Right lobe of liver (tissue), 6 donors: ENCODE measurements at regions not wholly inside any gene's neighbourhood (a gene's known extent, or its start where the extent isn't known, plus 50 kb on each side); places are given as distances from the start of the nearest gene placed in this dataset.

ENCODE experiments used
- ATAC-seq, 4 donors: fragments of 200-7000 bp; cut with Tn5 transposase; one replicate each; pipeline ENCODE4 v1.9.1; 2020; ENCODE audit warnings: mild to moderate bottlenecking in 4 of 4, moderate library complexity in 4 of 4
- DNase-seq, 3 donors: peaks; one replicate each; pipeline ENCODE4 v3.0.0-alpha.2; 2020
- H3K27ac ChIP-seq, 3 donors: fragments of 200-600 bp; one replicate each; pipeline ENCODE4 v1.8.0; 2022
- H3K27me3 ChIP-seq, 2 donors: fragments of 200-600 bp; one replicate each; pipeline ENCODE4 v1.8.0; 2022
- H3K36me3 ChIP-seq, 4 donors: fragments of 200-600 bp; sonication (generic) in 1 of 4; one replicate each; pipeline versions ENCODE4 v1.5.1 to v1.8.0; 2017 to 2022; ENCODE audit warnings: control low read depth in 1 of 4
- H3K4me1 ChIP-seq, 4 donors: fragments of 200-600 bp; sonication (generic) in 1 of 4; one replicate each; pipeline versions ENCODE4 v1.5.1 to v1.8.0; 2017 to 2022; ENCODE audit warnings: control low read depth in 1 of 4
- H3K4me3 ChIP-seq, 3 donors: fragments of 200-600 bp; one replicate each; pipeline ENCODE4 v1.8.0; 2022
- H3K9me3 ChIP-seq, 4 donors: fragments of 200-600 bp; sonication (generic) in 1 of 4; one replicate each; pipeline versions ENCODE4 v1.5.1 to v1.8.0; 2017 to 2022; ENCODE audit warnings: control low read depth in 1 of 4
- POLR2A ChIP-seq: fragments of 450-650 bp; IDR thresholded peaks from one replicate; pipeline ENCODE4 v1.6.1; 2017; ENCODE audit warnings: antibody characterized with exemption, mild to moderate bottlenecking
- WGBS: methylation state at CpG from one replicate; pipeline ENCODE4 v1.1.6; 2018; ENCODE audit warnings: low coverage, low lambda C conversion rate; ENCODE audit not compliant: insufficient coverage; ENCODE audit errors: missing lambda C conversion rate; 5-methylcytosine and 5-hydroxymethylcytosine counted together
- intact Hi-C, 2 donors: fragments of 100-400 bp; cut with DNase I; formaldehyde crosslinking; loops; one replicate each; pipeline versions ENCODE4 v1.11.2 to v1.14.1; 2022
- TF ChIP-seq, protein P1 (sequence below), 4 donors: fragments of 200-600 bp in 3 of 4; fragments of 450-650 bp in 1 of 4; IDR thresholded peaks; one replicate each; pipeline versions ENCODE4 v1.5.1 to v1.8.0; 2016 to 2022; ENCODE audit warnings: antibody characterized with exemption in 4 of 4, mild to moderate bottlenecking in 2 of 4
- donor health status: DM: no; HTN: yes; CAD: no.
- donor health status: DM: no; HTN: no; CAD: no.
- donor health status: DM: no; HTN: no; CAD: no.
- donor health status: DM: no; HTN: yes; CAD: no.
- donor health status: DM: no; HTN: yes; CAD: no.

DNA sequence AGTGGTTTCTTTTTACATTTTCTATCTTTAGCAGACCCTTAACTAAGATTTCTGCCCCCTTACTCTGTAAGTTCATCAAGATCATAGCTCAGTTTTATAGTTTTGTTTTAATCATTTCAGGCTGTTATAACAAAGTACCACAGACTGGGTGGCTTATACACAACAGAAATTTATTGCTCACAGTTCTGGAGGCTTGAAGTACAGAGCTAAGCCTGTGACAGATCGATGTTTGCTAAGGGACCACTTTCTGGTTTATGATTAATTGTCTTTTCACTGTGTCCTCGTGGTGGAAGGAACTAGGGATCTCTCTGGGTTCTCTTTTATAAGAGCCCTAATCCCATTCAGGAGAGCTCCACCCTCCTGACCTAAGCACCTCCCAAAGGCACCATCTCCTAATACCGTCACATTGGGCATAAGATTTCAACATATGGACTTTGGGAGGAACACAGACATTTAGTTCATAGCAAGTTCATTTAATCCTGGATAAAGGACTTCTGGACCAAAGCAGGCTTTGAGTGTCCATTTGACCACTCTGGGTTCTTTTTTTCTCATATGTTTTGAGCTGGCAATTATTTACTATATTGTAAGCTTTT is 137.0 kb upstream of the IL15 start:
- H3K9me3 ChIP-seq, result no peaks in the 10 kb centered on the region
- no peaks in the 10 kb centered on the region for H3K27me3 ChIP-seq
- no peak for TF ChIP-seq POLR2A
- TF ChIP-seq, protein P1, sequence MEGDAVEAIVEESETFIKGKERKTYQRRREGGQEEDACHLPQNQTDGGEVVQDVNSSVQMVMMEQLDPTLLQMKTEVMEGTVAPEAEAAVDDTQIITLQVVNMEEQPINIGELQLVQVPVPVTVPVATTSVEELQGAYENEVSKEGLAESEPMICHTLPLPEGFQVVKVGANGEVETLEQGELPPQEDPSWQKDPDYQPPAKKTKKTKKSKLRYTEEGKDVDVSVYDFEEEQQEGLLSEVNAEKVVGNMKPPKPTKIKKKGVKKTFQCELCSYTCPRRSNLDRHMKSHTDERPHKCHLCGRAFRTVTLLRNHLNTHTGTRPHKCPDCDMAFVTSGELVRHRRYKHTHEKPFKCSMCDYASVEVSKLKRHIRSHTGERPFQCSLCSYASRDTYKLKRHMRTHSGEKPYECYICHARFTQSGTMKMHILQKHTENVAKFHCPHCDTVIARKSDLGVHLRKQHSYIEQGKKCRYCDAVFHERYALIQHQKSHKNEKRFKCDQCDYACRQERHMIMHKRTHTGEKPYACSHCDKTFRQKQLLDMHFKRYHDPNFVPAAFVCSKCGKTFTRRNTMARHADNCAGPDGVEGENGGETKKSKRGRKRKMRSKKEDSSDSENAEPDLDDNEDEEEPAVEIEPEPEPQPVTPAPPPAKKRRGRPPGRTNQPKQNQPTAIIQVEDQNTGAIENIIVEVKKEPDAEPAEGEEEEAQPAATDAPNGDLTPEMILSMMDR (IDR thresholded peaks at IDR 0.05), result no peak
- no peak overlapping the region for H3K4me3 ChIP-seq
- no peak for DNase-seq
- intact Hi-C loops, result no loop called here
- 24% methylated on average over 3 of the region's 3 CpGs for WGBS
- peak; percentile 33 to 89 (median 60) for ATAC-seq
- H3K4me1 ChIP-seq, result no peaks in the 10 kb centered on the region
- H3K27ac ChIP-seq, result no peak overlapping the region
- no peaks in the 10 kb centered on the region for H3K36me3 ChIP-seq

DNA sequence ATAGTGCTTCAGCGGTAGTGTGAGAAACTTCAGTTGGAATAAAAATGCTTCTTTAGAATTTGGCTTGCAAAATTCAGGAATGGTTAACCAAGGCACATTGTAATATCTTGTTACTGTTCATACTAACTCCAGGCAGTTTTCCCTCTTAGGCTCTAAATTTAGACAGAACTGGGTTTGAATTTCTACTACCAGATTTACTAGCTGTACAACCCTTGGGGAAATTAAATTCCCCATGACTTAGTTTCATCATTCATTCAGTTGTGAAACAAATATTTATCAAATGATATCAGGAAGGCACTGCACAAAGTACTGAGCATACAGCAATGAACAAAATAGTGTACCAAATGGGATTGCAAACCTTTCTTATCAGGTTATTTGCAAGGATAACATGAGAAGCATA is 135.0 kb upstream of the IL15 start:
- no peak overlapping the region for H3K27ac ChIP-seq
- TF ChIP-seq POLR2A, result no peak
- H3K36me3 ChIP-seq, result no peaks in the 10 kb centered on the region
- no peak overlapping the region for H3K4me3 ChIP-seq
- ATAC-seq (no peak), DNase-seq (no peak)
- 91% methylated on average over 1 of the region's 1 CpG for WGBS
- no peaks in the 10 kb centered on the region for H3K27me3 ChIP-seq
- H3K9me3 ChIP-seq, result no peaks in the 10 kb centered on the region
- H3K4me1 ChIP-seq, result no peaks in the 10 kb centered on the region
- intact Hi-C loops, result no loop called here

DNA sequence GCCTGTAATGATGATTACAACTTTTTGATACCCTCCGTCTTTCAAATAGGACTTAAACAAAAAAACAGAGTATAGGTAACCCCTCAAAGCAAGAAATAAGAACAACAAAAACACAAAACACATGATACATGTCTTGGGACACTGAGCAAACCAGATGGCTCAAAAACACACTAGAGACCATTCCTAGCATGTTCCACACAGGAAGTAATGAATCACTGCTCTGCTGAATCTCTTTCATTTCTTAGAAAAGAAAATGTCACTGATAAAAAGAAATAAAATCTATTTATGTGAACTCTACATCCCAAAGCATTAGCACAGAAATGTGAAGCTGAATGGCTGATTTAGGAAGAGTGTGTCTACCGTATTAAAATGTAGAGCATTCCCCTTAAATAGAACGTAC is 134.5 kb upstream of the IL15 start:
- Histone ChIP-seq H3K4me1 (no peaks in the 10 kb centered on the region), H3K27me3 (no peaks in the 10 kb centered on the region), H3K9me3 (no peaks in the 10 kb centered on the region), H3K4me3 (no peak overlapping the region), H3K27ac (no peak overlapping the region), H3K36me3 (no peaks in the 10 kb centered on the region)
- WGBS, result 59% methylated on average over 3 of the region's 3 CpGs
- intact Hi-C loops, result no loop called here
- DNase-seq (no peak), ATAC-seq (no peak)
- TF ChIP-seq POLR2A, result no peak
- TF ChIP-seq, protein P1 (IDR thresholded peaks at IDR 0.05), result no peak

DNA sequence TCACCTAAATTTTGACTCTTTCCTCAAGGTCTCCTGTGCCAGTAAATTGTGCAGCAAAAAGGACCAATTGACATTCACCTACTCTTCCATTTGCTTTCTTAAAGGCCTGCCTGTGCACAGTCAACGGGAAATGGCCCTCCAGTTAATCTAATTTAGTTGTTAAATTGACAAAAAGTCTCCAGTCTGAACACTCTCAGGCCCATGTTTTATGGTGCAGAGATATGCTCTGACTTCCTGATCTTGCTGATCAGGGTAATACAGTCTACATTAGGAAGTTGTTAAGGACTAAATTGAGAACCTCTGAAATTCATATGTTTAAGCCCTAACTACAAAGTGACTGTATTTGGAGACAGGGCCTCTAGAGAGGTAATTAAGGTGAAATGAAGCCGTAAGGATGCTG is 133.6 kb upstream of the IL15 start:
- ATAC-seq (no peak), DNase-seq (no peak)
- TF ChIP-seq, protein P1 (IDR thresholded peaks at IDR 0.05), result no peak
- no peak overlapping the region for H3K4me3 ChIP-seq
- no peaks in the 10 kb centered on the region for H3K9me3 ChIP-seq
- intact Hi-C loops, result no loop called here
- 81% methylated on average over 2 of the region's 2 CpGs for WGBS
- H3K36me3 ChIP-seq, result no peaks in the 10 kb centered on the region
- no peaks in the 10 kb centered on the region for H3K27me3 ChIP-seq
- H3K27ac ChIP-seq, result no peak overlapping the region
- no peaks in the 10 kb centered on the region for H3K4me1 ChIP-seq

DNA sequence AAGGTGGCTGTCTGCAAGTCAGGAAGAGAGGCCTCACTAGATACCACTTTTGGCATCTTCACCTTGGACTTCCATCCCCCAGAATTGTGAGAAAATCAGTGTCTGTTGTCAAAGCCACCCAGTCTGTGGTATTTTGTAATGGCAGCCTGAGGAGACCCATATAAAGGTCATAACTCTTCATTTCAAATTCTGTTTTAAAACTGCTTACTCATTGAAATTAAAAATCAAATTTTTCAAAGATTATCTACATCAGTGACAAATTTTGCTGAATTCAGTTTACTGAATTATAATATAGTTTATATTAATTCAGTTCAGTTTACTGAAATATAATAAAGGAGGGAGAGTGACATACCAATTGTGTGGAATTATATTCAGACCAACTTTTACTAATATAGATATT is 133.1 kb upstream of the IL15 start:
- no peaks in the 10 kb centered on the region for H3K9me3 ChIP-seq
- H3K36me3 ChIP-seq, result no peaks in the 10 kb centered on the region
- H3K4me1 ChIP-seq, result no peaks in the 10 kb centered on the region
- no peak overlapping the region for H3K27ac ChIP-seq
- intact Hi-C loops, result no loop called here
- ATAC-seq (no peak), DNase-seq (no peak)
- H3K4me3 ChIP-seq, result no peak overlapping the region
- TF ChIP-seq, protein P1 (IDR thresholded peaks at IDR 0.05), result no peak
- no peak for TF ChIP-seq POLR2A
- H3K27me3 ChIP-seq, result no peaks in the 10 kb centered on the region
